ENCODE measurements at regions not wholly inside any gene's neighbourhood (a gene's known extent, or its start where the extent isn't known, plus 50 kb on each side); places are given as distances from the start of the nearest gene placed in this dataset.

- TF ChIP-seq, protein P1, sequence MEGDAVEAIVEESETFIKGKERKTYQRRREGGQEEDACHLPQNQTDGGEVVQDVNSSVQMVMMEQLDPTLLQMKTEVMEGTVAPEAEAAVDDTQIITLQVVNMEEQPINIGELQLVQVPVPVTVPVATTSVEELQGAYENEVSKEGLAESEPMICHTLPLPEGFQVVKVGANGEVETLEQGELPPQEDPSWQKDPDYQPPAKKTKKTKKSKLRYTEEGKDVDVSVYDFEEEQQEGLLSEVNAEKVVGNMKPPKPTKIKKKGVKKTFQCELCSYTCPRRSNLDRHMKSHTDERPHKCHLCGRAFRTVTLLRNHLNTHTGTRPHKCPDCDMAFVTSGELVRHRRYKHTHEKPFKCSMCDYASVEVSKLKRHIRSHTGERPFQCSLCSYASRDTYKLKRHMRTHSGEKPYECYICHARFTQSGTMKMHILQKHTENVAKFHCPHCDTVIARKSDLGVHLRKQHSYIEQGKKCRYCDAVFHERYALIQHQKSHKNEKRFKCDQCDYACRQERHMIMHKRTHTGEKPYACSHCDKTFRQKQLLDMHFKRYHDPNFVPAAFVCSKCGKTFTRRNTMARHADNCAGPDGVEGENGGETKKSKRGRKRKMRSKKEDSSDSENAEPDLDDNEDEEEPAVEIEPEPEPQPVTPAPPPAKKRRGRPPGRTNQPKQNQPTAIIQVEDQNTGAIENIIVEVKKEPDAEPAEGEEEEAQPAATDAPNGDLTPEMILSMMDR (conservative IDR thresholded peaks at IDR 0.05; ENCODE audit: low read depth, low read length): no peak
- no peak for DNase-seq (ENCODE audit: low read depth)
- no peak overlapping the region for H3K4me3 ChIP-seq (ENCODE audit: low read depth, low read length)
Measured at GRCh38 chr4:180304321-180304720, 1938.9 kb upstream of the TENM3 start.

- no peak for DNase-seq (ENCODE audit: low read depth)
- TF ChIP-seq, protein P1 (conservative IDR thresholded peaks at IDR 0.05; ENCODE audit: low read depth, low read length): no peak
- H3K4me3 ChIP-seq (ENCODE audit: low read depth, low read length): no peak overlapping the region
Measured at GRCh38 chr4:180310616-180311015, 1932.6 kb upstream of the TENM3 start.

- DNase-seq (ENCODE audit: low read depth): no peak
- H3K4me3 ChIP-seq (ENCODE audit: low read depth, low read length): no peak overlapping the region
- TF ChIP-seq, protein P1 (conservative IDR thresholded peaks at IDR 0.05; ENCODE audit: low read depth, low read length): no peak
Measured at GRCh38 chr4:180314972-180315371, 1928.2 kb upstream of the TENM3 start.

- H3K4me3 ChIP-seq (ENCODE audit: low read depth, low read length): no peak overlapping the region
- DNase-seq (ENCODE audit: low read depth): no peak
- TF ChIP-seq, protein P1 (conservative IDR thresholded peaks at IDR 0.05; ENCODE audit: low read depth, low read length): no peak
Measured at GRCh38 chr4:180330521-180330920, 1912.7 kb upstream of the TENM3 start.

DNA sequence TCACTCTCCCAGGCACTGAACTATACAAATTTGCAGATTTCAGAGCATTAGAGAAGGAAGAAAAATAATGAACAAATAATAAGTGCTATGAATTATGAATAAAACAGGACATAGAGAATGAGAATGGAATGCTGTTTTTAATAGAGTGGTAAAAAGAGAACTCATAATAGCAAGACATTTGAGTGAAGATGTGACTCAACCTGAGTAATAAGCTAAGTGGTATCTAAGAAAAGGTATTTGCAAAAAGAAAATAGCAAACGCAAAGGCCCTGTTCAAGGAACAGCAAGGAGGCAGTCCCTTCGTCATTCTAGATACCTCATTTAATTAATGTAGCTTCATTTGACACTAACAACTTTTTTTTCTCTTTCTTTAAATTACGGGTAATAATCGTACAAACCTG is 1910.0 kb upstream of the TENM3 start:
- H3K4me3 ChIP-seq (ENCODE audit: low read depth, low read length): no peak overlapping the region
- TF ChIP-seq, protein P1 (conservative IDR thresholded peaks at IDR 0.05; ENCODE audit: low read depth, low read length): no peak
- DNase-seq (ENCODE audit: low read depth): no peak

DNA sequence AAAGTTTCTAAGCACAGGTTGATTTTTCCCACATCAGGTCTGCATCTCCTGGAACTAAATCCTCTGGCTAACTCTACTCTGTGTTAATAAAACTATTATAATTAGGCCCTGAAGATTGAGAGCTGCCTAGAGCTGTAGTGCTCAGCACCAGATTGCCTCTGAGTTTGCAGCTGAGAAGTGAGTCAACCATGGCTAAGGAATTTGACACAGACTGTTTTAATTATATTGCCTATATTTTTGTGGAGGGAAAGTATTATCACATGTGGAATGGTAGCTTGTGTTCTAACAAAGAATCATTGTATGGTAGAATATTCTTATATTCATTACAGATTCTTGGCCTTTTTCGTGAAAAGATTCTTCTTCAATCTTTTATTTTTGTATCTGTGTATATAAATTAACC is 1907.6 kb upstream of the TENM3 start:
- TF ChIP-seq, protein P1 (conservative IDR thresholded peaks at IDR 0.05; ENCODE audit: low read depth, low read length): no peak
- DNase-seq (ENCODE audit: low read depth): no peak
- H3K4me3 ChIP-seq (ENCODE audit: low read depth, low read length): no peak overlapping the region

- TF ChIP-seq, protein P1 (conservative IDR thresholded peaks at IDR 0.05; ENCODE audit: low read depth, low read length): no peak
- no peak for DNase-seq (ENCODE audit: low read depth)
Measured at GRCh38 chr4:180336494-180337090, 1906.6 kb upstream of the TENM3 start.

More at GRCh38 chr4:180336494-180337090, 1906.6 kb upstream of the TENM3 start:
- H3K4me3 ChIP-seq (ENCODE audit: low read depth, low read length): no peak overlapping the region

Data from epithelial cell of proximal tubule (primary cell).